ENCODE measurements at regions not wholly inside any gene's neighbourhood (a gene's known extent, or its start where the extent isn't known, plus 50 kb on each side); places are given as distances from the start of the nearest gene placed in this dataset.
"Not testable (repeated sequence)": the region's sequence is repeated elsewhere in the genome, so short reads cannot be mapped to it uniquely, and the experiment has no call there.

DNA sequence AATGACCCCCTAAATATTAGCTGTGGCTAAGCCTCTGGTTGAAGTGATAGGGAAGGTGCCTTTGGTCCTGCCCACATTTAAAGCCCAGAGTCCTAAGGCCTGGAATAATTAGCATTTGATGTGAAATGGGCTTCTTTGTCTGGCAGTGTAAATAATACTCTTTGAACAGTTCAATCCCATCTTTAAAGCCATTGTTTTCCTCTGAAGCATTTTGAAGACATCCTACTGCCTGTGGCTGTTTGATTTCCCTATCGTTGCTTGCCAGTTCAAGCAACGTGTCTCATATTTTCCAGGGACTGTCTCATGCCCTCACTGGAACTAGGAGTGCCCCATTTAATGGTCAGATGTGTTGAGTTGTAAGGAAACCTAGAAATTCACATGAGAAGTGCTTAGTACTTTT, 89.3 kb upstream of the BTN3A2 start:
- no peaks in the 10 kb centered on the region for H4K20me1 ChIP-seq (ENCODE audit: insufficient read depth, low read length)
- no peaks in the 10 kb centered on the region for H3K9me2 ChIP-seq (ENCODE audit: insufficient read depth, low read length)
- intact Hi-C loops (cut with micrococcal nuclease; ENCODE audit: unreplicated experiment) = loop anchor here (10.0 kb wide), 1 partner anchor 1559 kb away; a partner anchor contains a TSS
- no peaks in the 10 kb centered on the region for H3K36me3 ChIP-seq (ENCODE audit: insufficient read depth, low read length)
- DNase-seq (ENCODE audit: low spot score) = no peak
- H3K4me1 ChIP-seq (ENCODE audit: insufficient read depth, low read length, poor library complexity, severe bottlenecking) = peaks cover 36% of the 10 kb centered on the region
- H3K79me2 ChIP-seq (ENCODE audit: insufficient read depth, low read depth, low read length) = no peaks in the 10 kb centered on the region
- TF ChIP-seq, protein P1, sequence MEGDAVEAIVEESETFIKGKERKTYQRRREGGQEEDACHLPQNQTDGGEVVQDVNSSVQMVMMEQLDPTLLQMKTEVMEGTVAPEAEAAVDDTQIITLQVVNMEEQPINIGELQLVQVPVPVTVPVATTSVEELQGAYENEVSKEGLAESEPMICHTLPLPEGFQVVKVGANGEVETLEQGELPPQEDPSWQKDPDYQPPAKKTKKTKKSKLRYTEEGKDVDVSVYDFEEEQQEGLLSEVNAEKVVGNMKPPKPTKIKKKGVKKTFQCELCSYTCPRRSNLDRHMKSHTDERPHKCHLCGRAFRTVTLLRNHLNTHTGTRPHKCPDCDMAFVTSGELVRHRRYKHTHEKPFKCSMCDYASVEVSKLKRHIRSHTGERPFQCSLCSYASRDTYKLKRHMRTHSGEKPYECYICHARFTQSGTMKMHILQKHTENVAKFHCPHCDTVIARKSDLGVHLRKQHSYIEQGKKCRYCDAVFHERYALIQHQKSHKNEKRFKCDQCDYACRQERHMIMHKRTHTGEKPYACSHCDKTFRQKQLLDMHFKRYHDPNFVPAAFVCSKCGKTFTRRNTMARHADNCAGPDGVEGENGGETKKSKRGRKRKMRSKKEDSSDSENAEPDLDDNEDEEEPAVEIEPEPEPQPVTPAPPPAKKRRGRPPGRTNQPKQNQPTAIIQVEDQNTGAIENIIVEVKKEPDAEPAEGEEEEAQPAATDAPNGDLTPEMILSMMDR (conservative IDR thresholded peaks at IDR 0.05; ENCODE audit: low read length) = no peak
- TF ChIP-seq EZH2phosphoT487 (IDR thresholded peaks at IDR 0.05; ENCODE audit: borderline replicate concordance, low read depth, low read length) = no peak
- H3K9me3 ChIP-seq (ENCODE audit: low read length) = no peaks in the 10 kb centered on the region
- ChIA-PET POLR2A (interaction anchor here (0.8 to 13.0 kb wide), 11 partner anchors 8 to 863 kb away, joined by 3 to 307 read pairs (median 35); a partner anchor contains a TSS), CTCF (ENCODE audit: unreplicated experiment) (no interaction called here)
- BruUV-seq (replicated peaks) = no TSS peak
- peak overlapping the region; percentile 17 for H3K4me2 ChIP-seq (ENCODE audit: low read length)
- peak overlapping the region; percentile 54; the same call in 1 of the 2 replicates for H2AFZ ChIP-seq (ENCODE audit: low read length)
- no peak overlapping the region for H3K4me3 ChIP-seq (ENCODE audit: low read depth, low read length, poor library complexity, severe bottlenecking)
- peak overlapping the region; percentile 99 for H3K27ac ChIP-seq (ENCODE audit: low read depth, low read length, poor library complexity, severe bottlenecking)

DNA sequence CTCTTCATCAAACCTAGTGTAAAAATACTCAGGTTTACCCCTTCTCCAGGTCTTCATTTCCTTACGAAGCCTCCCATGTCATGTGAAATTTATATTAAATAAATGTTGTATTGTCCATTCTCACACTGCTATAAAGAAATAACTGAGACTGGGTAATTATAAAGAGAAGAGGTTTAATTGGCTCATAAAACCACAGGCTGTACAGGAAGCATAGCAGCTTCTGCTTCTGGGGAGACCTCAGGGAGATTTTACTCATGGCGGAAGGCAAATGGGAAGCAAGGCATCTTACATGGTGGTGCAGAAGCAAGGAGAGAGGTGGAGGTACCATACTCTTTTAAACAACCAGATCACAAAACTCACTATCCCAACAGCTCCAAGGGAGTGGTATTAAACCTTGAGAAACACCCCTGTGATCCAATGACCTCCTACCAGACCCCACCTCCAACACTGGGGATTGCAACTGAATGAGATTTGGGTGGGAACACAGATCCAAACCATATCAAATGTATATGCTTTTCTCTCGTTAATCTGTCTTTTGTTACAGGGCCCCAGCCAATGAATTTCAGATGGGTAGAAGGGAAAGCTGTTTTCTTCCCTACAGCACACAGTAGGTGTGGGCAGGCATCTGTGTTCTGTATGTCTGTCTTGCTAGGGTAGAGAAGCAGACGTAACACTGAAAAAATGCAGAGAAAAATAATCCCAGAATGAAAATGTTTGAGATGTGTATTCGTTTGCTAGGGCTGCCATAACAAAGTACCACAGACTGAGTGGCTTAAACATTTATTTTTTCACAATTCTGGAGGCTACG, 88.0 kb upstream of the BTN3A2 start:
- Histone ChIP-seq H4K20me1 (ENCODE audit: insufficient read depth, low read length) (no peaks in the 10 kb centered on the region), H3K9me3 (ENCODE audit: low read length) (no peaks in the 10 kb centered on the region), H3K4me1 (ENCODE audit: insufficient read depth, low read length, poor library complexity, severe bottlenecking) (peaks cover 44% of the 10 kb centered on the region), H3K4me2 (ENCODE audit: low read length) (no peak overlapping the region), H3K9me2 (ENCODE audit: insufficient read depth, low read length) (no peaks in the 10 kb centered on the region), H3K27ac (ENCODE audit: low read depth, low read length, poor library complexity, severe bottlenecking) (peak overlapping the region; percentile 99), H2AFZ (ENCODE audit: low read length) (no peak overlapping the region), H3K4me3 (ENCODE audit: low read depth, low read length, poor library complexity, severe bottlenecking) (no peak overlapping the region), H3K79me2 (ENCODE audit: insufficient read depth, low read depth, low read length) (no peaks in the 10 kb centered on the region), H3K36me3 (ENCODE audit: insufficient read depth, low read length) (no peaks in the 10 kb centered on the region)
- BruUV-seq (replicated peaks) = no TSS peak
- POLR2A ChIA-PET = interaction anchor here (8.3 to 13.0 kb wide), 3 partner anchors 6 to 83 kb away, joined by 267 to 307 read pairs (median 269); a partner anchor contains a TSS
- CTCF ChIA-PET (ENCODE audit: unreplicated experiment) = no interaction called here
- no peak for TF ChIP-seq EZH2phosphoT487 (IDR thresholded peaks at IDR 0.05; ENCODE audit: borderline replicate concordance, low read depth, low read length)
- TF ChIP-seq, protein P1 (conservative IDR thresholded peaks at IDR 0.05; ENCODE audit: low read length) = no peak
- no peak for DNase-seq (ENCODE audit: low spot score)
- intact Hi-C loops (cut with micrococcal nuclease; ENCODE audit: unreplicated experiment) = loop anchor here (10.0 kb wide), 1 partner anchor 1558 kb away; a partner anchor contains a TSS

DNA sequence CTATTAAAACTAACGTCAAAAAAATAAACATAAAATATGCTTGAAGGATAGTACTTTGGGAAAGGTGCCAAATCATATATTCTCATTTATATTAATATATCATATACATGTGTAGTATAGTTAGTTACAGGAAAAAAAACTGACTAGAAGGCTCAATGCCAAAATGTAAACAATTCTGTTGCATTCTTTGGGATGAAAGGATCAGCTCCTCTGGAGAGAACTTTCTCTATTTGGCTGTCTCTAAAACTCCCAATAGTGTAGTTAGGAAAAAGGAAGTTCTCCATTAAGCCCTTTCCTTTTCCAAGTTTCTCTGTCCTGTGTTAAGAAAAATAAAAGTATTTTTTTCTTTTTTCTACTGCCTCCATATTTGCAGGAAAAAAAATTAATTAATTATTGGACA, 86.5 kb upstream of the BTN3A2 start:
- H3K36me3 ChIP-seq (ENCODE audit: insufficient read depth, low read length) = no peaks in the 10 kb centered on the region

DNA sequence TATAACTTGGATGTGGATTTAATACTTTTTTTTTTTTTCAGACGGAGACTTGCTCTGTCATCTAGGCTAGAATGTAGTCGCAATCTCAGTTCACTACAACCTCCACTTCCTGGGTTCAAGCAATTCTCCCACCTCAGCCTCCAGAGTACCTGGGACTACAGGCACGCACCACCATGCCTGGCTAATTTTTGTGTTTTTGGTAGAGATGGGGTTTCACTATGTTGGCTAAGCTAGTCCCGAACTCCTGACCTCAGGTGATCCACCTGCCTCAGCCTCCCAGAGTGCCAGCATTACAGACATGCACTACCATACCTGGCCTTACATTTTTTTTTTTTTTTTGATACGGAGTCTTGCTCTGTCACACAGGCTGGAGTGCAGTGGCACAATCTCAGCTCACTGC, 85.6 kb upstream of the BTN3A2 start:
- DNase-seq (ENCODE audit: low spot score); H3K9me3 ChIP-seq (ENCODE audit: low read length); CTCF ChIA-PET (ENCODE audit: unreplicated experiment); H3K9me2 ChIP-seq (ENCODE audit: insufficient read depth, low read length); BruUV-seq (replicated peaks); H4K20me1 ChIP-seq (ENCODE audit: insufficient read depth, low read length); H3K36me3 ChIP-seq (ENCODE audit: insufficient read depth, low read length); H3K4me3 ChIP-seq (ENCODE audit: low read depth, low read length, poor library complexity, severe bottlenecking); H3K79me2 ChIP-seq (ENCODE audit: insufficient read depth, low read depth, low read length); H3K27ac ChIP-seq (ENCODE audit: low read depth, low read length, poor library complexity, severe bottlenecking); H3K4me2 ChIP-seq (ENCODE audit: low read length); H2AFZ ChIP-seq (ENCODE audit: low read length): not testable (repeated sequence)
- POLR2A ChIA-PET = interaction anchor here (0.7 kb wide), 1 partner anchor 52 kb away, joined by 3 read pairs; no protein-coding TSS in a partner anchor
- H3K4me1 ChIP-seq (ENCODE audit: insufficient read depth, low read length, poor library complexity, severe bottlenecking) = peaks cover 55% of the 10 kb centered on the region
- intact Hi-C loops (cut with micrococcal nuclease; ENCODE audit: unreplicated experiment) = loop anchor here (10.0 kb wide), 1 partner anchor 1555 kb away; a partner anchor contains a TSS

More for the DNA sequence above, 86.5 kb upstream of the BTN3A2 start:
- H3K79me2 ChIP-seq (ENCODE audit: insufficient read depth, low read depth, low read length) = no peaks in the 10 kb centered on the region
- no peak for DNase-seq (ENCODE audit: low spot score)
- no peaks in the 10 kb centered on the region for H3K9me3 ChIP-seq (ENCODE audit: low read length)
- H3K27ac ChIP-seq (ENCODE audit: low read depth, low read length, poor library complexity, severe bottlenecking) = no peak overlapping the region
- CTCF ChIA-PET (ENCODE audit: unreplicated experiment) = no interaction called here
- no peak overlapping the region for H2AFZ ChIP-seq (ENCODE audit: low read length)
- no TSS peak for BruUV-seq (replicated peaks)
- H3K4me2 ChIP-seq (ENCODE audit: low read length) = no peak overlapping the region
- intact Hi-C loops (cut with micrococcal nuclease; ENCODE audit: unreplicated experiment) = loop anchor here (10.0 kb wide), 1 partner anchor 1556 kb away; a partner anchor contains a TSS
- no peaks in the 10 kb centered on the region for H4K20me1 ChIP-seq (ENCODE audit: insufficient read depth, low read length)
- no peak overlapping the region for H3K4me3 ChIP-seq (ENCODE audit: low read depth, low read length, poor library complexity, severe bottlenecking)
- H3K9me2 ChIP-seq (ENCODE audit: insufficient read depth, low read length) = no peaks in the 10 kb centered on the region
- POLR2A ChIA-PET = interaction anchor here (0.7 to 13.0 kb wide), 4 partner anchors 44 to 174 kb away, joined by 3 to 307 read pairs (median 3); a partner anchor contains a TSS
- no peak for TF ChIP-seq EZH2phosphoT487 (IDR thresholded peaks at IDR 0.05; ENCODE audit: borderline replicate concordance, low read depth, low read length)
- TF ChIP-seq, protein P1 (conservative IDR thresholded peaks at IDR 0.05; ENCODE audit: low read length) = no peak
- H3K4me1 ChIP-seq (ENCODE audit: insufficient read depth, low read length, poor library complexity, severe bottlenecking) = peaks cover 52% of the 10 kb centered on the region
